BLaER1 (cell line): ENCODE measurements at regions not wholly inside any gene's neighbourhood (a gene's known extent, or its start where the extent isn't known, plus 50 kb on each side); places are given as distances from the start of the nearest gene placed in this dataset.

Source experiments
- H3K27ac ChIP-seq: shearing (Covaris generic); formaldehyde crosslinking; 2 replicates; pipeline ENCODE4 v1.8.1; 2022
- H3K27me3 ChIP-seq: shearing (Covaris generic); formaldehyde crosslinking; 2 replicates; pipeline ENCODE4 v1.8.1; 2022
- H3K36me3 ChIP-seq: shearing (Covaris generic); formaldehyde crosslinking; 2 replicates; pipeline ENCODE4 v1.8.1; 2022
- H3K4me1 ChIP-seq: shearing (Covaris generic); formaldehyde crosslinking; 2 replicates; pipeline ENCODE4 v1.8.1; 2022
- H3K4me2 ChIP-seq: shearing (Covaris generic); formaldehyde crosslinking; 2 replicates; pipeline ENCODE4 v1.8.1; 2022
- H3K4me3 ChIP-seq: shearing (Covaris generic); formaldehyde crosslinking; 2 replicates; pipeline ENCODE4 v1.8.1; 2022
- H3K9ac ChIP-seq: shearing (Covaris generic); formaldehyde crosslinking; 2 replicates; pipeline ENCODE4 v1.8.1; 2022
- H3K9me3 ChIP-seq: shearing (Covaris generic); formaldehyde crosslinking; 2 replicates; pipeline ENCODE4 v1.8.1; 2022
- H4K20me1 ChIP-seq: shearing (Covaris generic); formaldehyde crosslinking; 2 replicates; pipeline ENCODE4 v1.8.1; 2022
- Cebpa-rat ChIP-seq: shearing (Covaris generic); IDR thresholded peaks from 2 replicates; pipeline ENCODE4 v1.8.1; 2022

GRCh38 chr4:180105362-180105761 is 2137.8 kb upstream of the TENM3 start:
- peaks cover 3% of the 10 kb centered on the region for H3K4me1 ChIP-seq
- TF ChIP-seq Cebpa-rat: no peak
- no peaks in the 10 kb centered on the region for H3K9me3 ChIP-seq
- H3K36me3 ChIP-seq: no peaks in the 10 kb centered on the region
- H3K4me2 ChIP-seq: no peak overlapping the region
- no peak overlapping the region for H3K27ac ChIP-seq
- H3K9ac ChIP-seq: no peak overlapping the region
- no peaks in the 10 kb centered on the region for H3K27me3 ChIP-seq
- H3K4me3 ChIP-seq: no peak overlapping the region
- H4K20me1 ChIP-seq: no peaks in the 10 kb centered on the region

GRCh38 chr4:180106122-180106521 is 2137.1 kb upstream of the TENM3 start:
- H3K4me2 ChIP-seq: no peak overlapping the region
- TF ChIP-seq Cebpa-rat: no peak
- no peak overlapping the region for H3K9ac ChIP-seq
- H3K9me3 ChIP-seq: no peaks in the 10 kb centered on the region
- no peak overlapping the region for H3K4me3 ChIP-seq
- H3K4me1 ChIP-seq: no peaks in the 10 kb centered on the region
- H3K27ac ChIP-seq: no peak overlapping the region
- H3K27me3 ChIP-seq: no peaks in the 10 kb centered on the region
- H4K20me1 ChIP-seq: no peaks in the 10 kb centered on the region
- no peaks in the 10 kb centered on the region for H3K36me3 ChIP-seq

GRCh38 chr4:180106997-180107396 is 2136.2 kb upstream of the TENM3 start:
- Histone ChIP-seq H3K27ac (no peak overlapping the region), H3K27me3 (no peaks in the 10 kb centered on the region), H3K36me3 (no peaks in the 10 kb centered on the region), H3K4me1 (no peaks in the 10 kb centered on the region), H3K9ac (no peak overlapping the region), H3K9me3 (no peaks in the 10 kb centered on the region), H4K20me1 (no peaks in the 10 kb centered on the region), H3K4me2 (no peak overlapping the region), H3K4me3 (no peak overlapping the region)
- TF ChIP-seq Cebpa-rat: no peak

- Histone ChIP-seq H3K27me3 (no peaks in the 10 kb centered on the region), H3K9ac (no peak overlapping the region), H4K20me1 (no peaks in the 10 kb centered on the region), H3K4me1 (no peaks in the 10 kb centered on the region), H3K9me3 (no peaks in the 10 kb centered on the region), H3K4me2 (no peak overlapping the region), H3K4me3 (no peak overlapping the region), H3K27ac (no peak overlapping the region), H3K36me3 (no peaks in the 10 kb centered on the region)
- TF ChIP-seq Cebpa-rat: no peak
Observed at GRCh38 chr4:180116840-180117239, 2126.4 kb upstream of the TENM3 start.

- no peak overlapping the region for H3K4me3 ChIP-seq
- H3K9ac ChIP-seq: no peak overlapping the region
- no peak for TF ChIP-seq Cebpa-rat
- H3K36me3 ChIP-seq: no peaks in the 10 kb centered on the region
- no peaks in the 10 kb centered on the region for H3K9me3 ChIP-seq
- no peaks in the 10 kb centered on the region for H3K27me3 ChIP-seq
- H3K4me1 ChIP-seq: no peaks in the 10 kb centered on the region
- no peaks in the 10 kb centered on the region for H4K20me1 ChIP-seq
- no peak overlapping the region for H3K4me2 ChIP-seq
- H3K27ac ChIP-seq: no peak overlapping the region
Observed at GRCh38 chr4:180120068-180120467, 2123.1 kb upstream of the TENM3 start.

GRCh38 chr4:180134091-180134866 is 2108.9 kb upstream of the TENM3 start:
- Histone ChIP-seq H3K4me2 (no peak overlapping the region), H3K4me1 (no peaks in the 10 kb centered on the region), H3K27me3 (no peaks in the 10 kb centered on the region), H3K27ac (no peak overlapping the region), H3K36me3 (no peaks in the 10 kb centered on the region), H4K20me1 (no peaks in the 10 kb centered on the region), H3K9ac (no peak overlapping the region), H3K4me3 (no peak overlapping the region), H3K9me3 (no peaks in the 10 kb centered on the region)
- no peak for TF ChIP-seq Cebpa-rat

- no peak overlapping the region for H3K27ac ChIP-seq
- no peak overlapping the region for H3K4me2 ChIP-seq
- no peaks in the 10 kb centered on the region for H3K4me1 ChIP-seq
- TF ChIP-seq Cebpa-rat: no peak; the same call in 1 of the 2 replicates
- H3K27me3 ChIP-seq: no peaks in the 10 kb centered on the region
- no peak overlapping the region for H3K4me3 ChIP-seq
- H3K36me3 ChIP-seq: no peaks in the 10 kb centered on the region
- H3K9ac ChIP-seq: no peak overlapping the region
- no peaks in the 10 kb centered on the region for H4K20me1 ChIP-seq
- H3K9me3 ChIP-seq: no peaks in the 10 kb centered on the region
Observed at GRCh38 chr4:180141734-180142133, 2101.5 kb upstream of the TENM3 start.

GRCh38 chr4:180148737-180149136 is 2094.5 kb upstream of the TENM3 start:
- no peak for TF ChIP-seq Cebpa-rat
- Histone ChIP-seq H3K4me2 (no peak overlapping the region), H3K27me3 (no peaks in the 10 kb centered on the region), H4K20me1 (no peaks in the 10 kb centered on the region), H3K4me3 (no peak overlapping the region), H3K36me3 (no peaks in the 10 kb centered on the region), H3K9me3 (no peaks in the 10 kb centered on the region), H3K27ac (no peak overlapping the region), H3K9ac (no peak overlapping the region), H3K4me1 (0 out of 2 replicates have a peak, but pooled peaks cover 7% of the 10 kb centered on the region)

GRCh38 chr4:180150818-180151217 is 2092.4 kb upstream of the TENM3 start:
- no peak overlapping the region for H3K9ac ChIP-seq
- no peaks in the 10 kb centered on the region for H3K27me3 ChIP-seq
- 0 out of 2 replicates have a peak, but pooled peaks cover 7% of the 10 kb centered on the region for H3K4me1 ChIP-seq
- H3K27ac ChIP-seq: no peak overlapping the region
- H3K4me2 ChIP-seq: no peak overlapping the region
- H3K36me3 ChIP-seq: no peaks in the 10 kb centered on the region
- TF ChIP-seq Cebpa-rat: no peak
- no peak overlapping the region for H3K4me3 ChIP-seq
- H3K9me3 ChIP-seq: no peaks in the 10 kb centered on the region
- no peaks in the 10 kb centered on the region for H4K20me1 ChIP-seq

GRCh38 chr4:180152831-180153230 is 2090.4 kb upstream of the TENM3 start:
- no peak overlapping the region for H3K9ac ChIP-seq
- no peaks in the 10 kb centered on the region for H4K20me1 ChIP-seq
- H3K9me3 ChIP-seq: no peaks in the 10 kb centered on the region
- no peaks in the 10 kb centered on the region for H3K36me3 ChIP-seq
- no peak for TF ChIP-seq Cebpa-rat
- H3K27ac ChIP-seq: no peak overlapping the region
- no peaks in the 10 kb centered on the region for H3K27me3 ChIP-seq
- no peak overlapping the region for H3K4me2 ChIP-seq
- H3K4me1 ChIP-seq: 0 out of 2 replicates have a peak, but pooled peaks cover 7% of the 10 kb centered on the region
- H3K4me3 ChIP-seq: no peak overlapping the region
